ENCODE measurements at regions not wholly inside any gene's neighbourhood (a gene's known extent, or its start where the extent isn't known, plus 50 kb on each side); places are given as distances from the start of the nearest gene placed in this dataset.

- TF ChIP-seq CTCF (IDR thresholded peaks at IDR 0.05): no peak
- no peak for TF ChIP-seq POLR2A (IDR thresholded peaks at IDR 0.05)
Measured at GRCh38 chr2:235366390-235366789, 127.5 kb upstream of the AGAP1 start.

Measured in breast epithelium (tissue), 3 donors.